Esophagus squamous epithelium (tissue), 4 donors: ENCODE measurements at regions not wholly inside any gene's neighbourhood (a gene's known extent, or its start where the extent isn't known, plus 50 kb on each side); places are given as distances from the start of the nearest gene placed in this dataset.

Experiments
- CTCF ChIP-seq, 6 experiments: fragments of 450-650 bp in 4 of 6; fragments of 200-600 bp in 2 of 6; sonication (generic) in 2 of 6; IDR thresholded peaks; one replicate each; pipeline ENCODE4 v1.5.1; 2016 to 2019; ENCODE audit warnings: antibody characterized with exemption in 6 of 6, mild to moderate bottlenecking in 4 of 6, moderate library complexity in 4 of 6
- POLR2A ChIP-seq, 4 donors: fragments of 450-650 bp; IDR thresholded peaks; one replicate each; pipeline ENCODE4 v1.6.1; 2017; ENCODE audit warnings: antibody characterized with exemption in 4 of 4, mild to moderate bottlenecking in 4 of 4, moderate library complexity in 3 of 4

DNA sequence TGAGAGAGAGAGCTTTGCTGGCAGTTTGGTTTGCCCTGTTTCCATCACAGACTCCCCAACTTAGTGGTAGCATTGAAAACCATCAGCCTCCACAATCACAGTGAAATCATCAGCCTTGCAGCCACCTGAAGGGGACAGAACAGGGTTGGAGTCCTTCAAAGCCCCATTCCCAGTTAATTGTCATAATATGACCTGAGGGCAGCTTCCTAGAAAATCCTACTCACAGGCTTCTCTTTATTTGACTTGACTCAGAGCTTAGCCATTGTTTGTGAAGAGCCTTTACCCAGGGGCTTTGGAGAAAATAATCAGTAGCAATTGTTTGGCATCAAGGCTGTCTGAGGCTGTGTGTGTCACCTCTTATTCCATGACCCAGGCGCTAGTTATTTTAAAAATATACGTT, 308.7 kb downstream of the CBLN2 start:
- no peak for TF ChIP-seq CTCF (IDR thresholded peaks at IDR 0.05)
- TF ChIP-seq POLR2A (IDR thresholded peaks at IDR 0.05), result no peak
